Esophagus muscularis mucosa (tissue), 4 donors: ENCODE measurements at regions not wholly inside any gene's neighbourhood (a gene's known extent, or its start where the extent isn't known, plus 50 kb on each side); places are given as distances from the start of the nearest gene placed in this dataset.
A peak's percentile ranks its signal among the peaks of the same experiment; 100 is the strongest.

Source experiments
- DNase-seq: peaks from one replicate; pipeline ENCODE4 v3.0.0-alpha.2; 2017; ENCODE audit errors: extremely low spot score
- H3K27ac ChIP-seq, 4 donors: fragments of 200-600 bp; sonication (generic); replicated peaks in 1 of 4; 1 replicate in 3 of 4; 2 replicates in 1 of 4; pipeline ENCODE4 v1.5.1; 2016 to 2019; ENCODE audit warnings: mild to moderate bottlenecking in 1 of 4
- H3K27me3 ChIP-seq, 4 donors: fragments of 200-600 bp; sonication (generic); one replicate each; pipeline versions ENCODE4 v1.5.1 to v1.6.0; 2016 to 2019
- H3K36me3 ChIP-seq, 4 donors: fragments of 200-600 bp; sonication (generic); one replicate each; pipeline ENCODE4 v1.5.1; 2016 to 2019
- H3K4me1 ChIP-seq, 4 donors: fragments of 200-600 bp; sonication (generic); one replicate each; pipeline ENCODE4 v1.5.1; 2016 to 2019
- H3K4me3 ChIP-seq, 4 donors: fragments of 200-600 bp; sonication (generic); 1 replicate in 2 of 4; 2 replicates in 2 of 4; pipeline ENCODE4 v1.5.1; 2016 to 2019; ENCODE audit warnings: mild to moderate bottlenecking in 4 of 4, moderate library complexity in 1 of 4
- H3K9me3 ChIP-seq, 4 donors: fragments of 200-600 bp; sonication (generic); 1 replicate in 3 of 4; 2 replicates in 1 of 4; pipeline ENCODE4 v1.5.1; 2016 to 2019
- CTCF ChIP-seq, 3 experiments: fragments of 200-600 bp in 2 of 3; fragments of 450-650 bp in 1 of 3; sonication (generic) in 2 of 3; IDR thresholded peaks; one replicate each; pipeline ENCODE4 v1.5.1; 2017 to 2019; ENCODE audit warnings: antibody characterized with exemption in 3 of 3, mild to moderate bottlenecking in 2 of 3, moderate library complexity in 1 of 3
- EP300 ChIP-seq: sonication (generic); formaldehyde crosslinking; IDR thresholded peaks from one replicate; pipeline ENCODE4 v1.6.1; 2017; ENCODE audit warnings: antibody characterized with exemption
- POLR2A ChIP-seq: fragments of 450-650 bp; IDR thresholded peaks from one replicate; pipeline ENCODE4 v1.6.1; 2017; ENCODE audit warnings: antibody characterized with exemption, moderate library complexity, mild to moderate bottlenecking, low read depth
- POLR2AphosphoS5 ChIP-seq, 2 donors: sonication (generic); formaldehyde crosslinking; IDR thresholded peaks; one replicate each; pipeline ENCODE4 v1.6.1; 2017; ENCODE audit warnings: antibody characterized with exemption in 2 of 2
- WGBS: methylation state at CpG from one replicate; pipeline ENCODE4 v1.1.5; 2018; 5-methylcytosine and 5-hydroxymethylcytosine counted together
- intact Hi-C: fragments of 100-400 bp; cut with DNase I; formaldehyde crosslinking; loops from one replicate; pipeline ENCODE4 v1.15.1; 2023

- no peaks in the 10 kb centered on the region for H3K27me3 ChIP-seq
- TF ChIP-seq POLR2AphosphoS5 (IDR thresholded peaks at IDR 0.05) (no peak), POLR2A (no peak), EP300 (no peak), CTCF (IDR thresholded peaks at IDR 0.05) (no peak)
- H3K4me1 ChIP-seq, result peaks cover 0 to 14% (median 5%) of the 10 kb centered on the region in 4 donors
- WGBS, result 57% methylated on average over 3 of the region's 3 CpGs
- H3K36me3 ChIP-seq, result no peaks in the 10 kb centered on the region
- no peak overlapping the region for H3K4me3 ChIP-seq
- no peaks in the 10 kb centered on the region for H3K9me3 ChIP-seq
- no peak overlapping the region for H3K27ac ChIP-seq
- no peak for DNase-seq
- intact Hi-C loops, result no loop called here
Observed at GRCh38 chr2:160695402-160696086, 201.9 kb upstream of the RBMS1 start.

DNA sequence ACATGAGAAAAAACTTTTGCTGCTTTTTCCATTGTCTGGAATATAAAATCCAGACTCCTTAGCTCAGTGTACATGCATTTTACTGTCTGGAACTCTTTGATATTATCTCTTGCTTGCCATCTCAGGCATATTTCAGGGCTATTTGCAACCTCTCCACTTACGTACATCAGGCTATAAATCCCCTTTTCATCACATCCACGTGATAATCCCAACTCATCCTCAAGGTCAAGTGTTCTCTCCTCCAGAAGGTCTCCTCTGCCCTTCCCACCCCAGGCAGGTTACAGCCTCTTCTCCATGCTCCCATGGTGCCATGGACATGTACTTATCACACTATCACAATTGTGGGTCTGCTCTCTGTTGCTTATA, 202.5 kb upstream of the RBMS1 start:
- no peaks in the 10 kb centered on the region for H3K36me3 ChIP-seq
- intact Hi-C loops, result no loop called here
- H3K27me3 ChIP-seq, result no peaks in the 10 kb centered on the region
- no peak overlapping the region for H3K27ac ChIP-seq
- H3K4me1 ChIP-seq, result peaks cover 0 to 14% (median 5%) of the 10 kb centered on the region in 4 donors
- DNase-seq, result peak; percentile 60
- no peak overlapping the region for H3K4me3 ChIP-seq
- H3K9me3 ChIP-seq, result no peaks in the 10 kb centered on the region
- no peak for TF ChIP-seq EP300
- no peak for TF ChIP-seq POLR2A
- TF ChIP-seq CTCF (IDR thresholded peaks at IDR 0.05), result no peak
- TF ChIP-seq POLR2AphosphoS5 (IDR thresholded peaks at IDR 0.05), result no peak
- WGBS, result 71% methylated on average over 2 of the region's 2 CpGs

- H3K9me3 ChIP-seq, result no peaks in the 10 kb centered on the region
- no peak overlapping the region for H3K4me3 ChIP-seq
- peak; percentile 57 for DNase-seq
- 96% methylated on average over 6 of the region's 6 CpGs for WGBS
- TF ChIP-seq CTCF (IDR thresholded peaks at IDR 0.05) (no peak), POLR2A (no peak), POLR2AphosphoS5 (IDR thresholded peaks at IDR 0.05) (no peak), EP300 (no peak)
- peaks cover 0 to 14% (median 5%) of the 10 kb centered on the region in 4 donors for H3K4me1 ChIP-seq
- no peaks in the 10 kb centered on the region for H3K36me3 ChIP-seq
- H3K27ac ChIP-seq, result no peak overlapping the region
- no peaks in the 10 kb centered on the region for H3K27me3 ChIP-seq
- intact Hi-C loops, result no loop called here
Observed at GRCh38 chr2:160697817-160698216, 204.2 kb upstream of the RBMS1 start.

GRCh38 chr2:160700021-160700814, 206.6 kb upstream of the RBMS1 start:
- intact Hi-C loops, result no loop called here
- Histone ChIP-seq H3K4me3 (no peak overlapping the region), H3K27ac (no peak overlapping the region), H3K27me3 (no peaks in the 10 kb centered on the region), H3K9me3 (no peaks in the 10 kb centered on the region), H3K36me3 (no peaks in the 10 kb centered on the region), H3K4me1 (peaks cover 0 to 16% (median 6%) of the 10 kb centered on the region in 4 donors)
- 91% methylated on average over 1 of the region's 1 CpG for WGBS
- TF ChIP-seq POLR2AphosphoS5 (IDR thresholded peaks at IDR 0.05), result no peak
- TF ChIP-seq EP300, result no peak
- TF ChIP-seq POLR2A, result no peak
- no peak for TF ChIP-seq CTCF (IDR thresholded peaks at IDR 0.05)
- DNase-seq, result no peak
